Duodenal mucosa (tissue), 2 donors: ENCODE measurements at regions not wholly inside any gene's neighbourhood (a gene's known extent, or its start where the extent isn't known, plus 50 kb on each side); places are given as distances from the start of the nearest gene placed in this dataset.

ENCODE experiments used
- H3K27ac ChIP-seq: one replicate; pipeline ENCODE4 v1.7.0; 2013; ENCODE audit warnings: low read depth, low read length
- H3K27me3 ChIP-seq, 2 donors: one replicate each; pipeline ENCODE4 v1.7.0; 2013; ENCODE audit warnings: low read length in 2 of 2, control low read depth in 1 of 2; ENCODE audit not compliant: insufficient read depth in 2 of 2, control insufficient read depth in 1 of 2
- H3K36me3 ChIP-seq, 2 donors: one replicate each; pipeline ENCODE4 v1.7.0; 2013; ENCODE audit warnings: low read length in 2 of 2, control low read depth in 1 of 2; ENCODE audit not compliant: insufficient read depth in 2 of 2, control insufficient read depth in 1 of 2
- H3K4me1 ChIP-seq, 2 donors: one replicate each; pipeline ENCODE4 v1.7.0; 2013; ENCODE audit warnings: low read length in 2 of 2, control low read depth in 1 of 2; ENCODE audit not compliant: insufficient read depth in 2 of 2, control insufficient read depth in 1 of 2
- H3K4me3 ChIP-seq, 2 donors: one replicate each; pipeline ENCODE4 v1.7.0; 2013; ENCODE audit warnings: low read length in 2 of 2, low read depth in 1 of 2
- H3K9ac ChIP-seq, 2 donors: one replicate each; pipeline ENCODE4 v1.7.0; 2013; ENCODE audit warnings: low read length in 2 of 2, low read depth in 1 of 2
- H3K9me3 ChIP-seq, 2 donors: one replicate each; pipeline ENCODE4 v1.7.0; 2013; ENCODE audit warnings: low read length in 2 of 2, control low read depth in 1 of 2; ENCODE audit not compliant: control insufficient read depth in 1 of 2

GRCh38 chr3:80232760-80233159 is 465.0 kb upstream of the ROBO1 start:
- no peak overlapping the region for H3K27ac ChIP-seq
- no peaks in the 10 kb centered on the region for H3K9me3 ChIP-seq
- no peaks in the 10 kb centered on the region for H3K27me3 ChIP-seq
- H3K4me1 ChIP-seq: no peaks in the 10 kb centered on the region
- no peak overlapping the region for H3K4me3 ChIP-seq
- no peak overlapping the region for H3K9ac ChIP-seq
- H3K36me3 ChIP-seq: no peaks in the 10 kb centered on the region

GRCh38 chr3:80230962-80231361 is 463.2 kb upstream of the ROBO1 start:
- Histone ChIP-seq H3K4me3 (no peak overlapping the region), H3K36me3 (no peaks in the 10 kb centered on the region), H3K9me3 (no peaks in the 10 kb centered on the region), H3K27me3 (no peaks in the 10 kb centered on the region), H3K27ac (no peak overlapping the region), H3K9ac (no peak overlapping the region), H3K4me1 (no peaks in the 10 kb centered on the region)

GRCh38 chr3:80227216-80227615 is 459.4 kb upstream of the ROBO1 start:
- Histone ChIP-seq H3K36me3 (no peaks in the 10 kb centered on the region), H3K27ac (no peak overlapping the region), H3K4me1 (no peaks in the 10 kb centered on the region), H3K4me3 (no peak overlapping the region), H3K27me3 (no peaks in the 10 kb centered on the region), H3K9ac (no peak overlapping the region), H3K9me3 (no peaks in the 10 kb centered on the region)

DNA sequence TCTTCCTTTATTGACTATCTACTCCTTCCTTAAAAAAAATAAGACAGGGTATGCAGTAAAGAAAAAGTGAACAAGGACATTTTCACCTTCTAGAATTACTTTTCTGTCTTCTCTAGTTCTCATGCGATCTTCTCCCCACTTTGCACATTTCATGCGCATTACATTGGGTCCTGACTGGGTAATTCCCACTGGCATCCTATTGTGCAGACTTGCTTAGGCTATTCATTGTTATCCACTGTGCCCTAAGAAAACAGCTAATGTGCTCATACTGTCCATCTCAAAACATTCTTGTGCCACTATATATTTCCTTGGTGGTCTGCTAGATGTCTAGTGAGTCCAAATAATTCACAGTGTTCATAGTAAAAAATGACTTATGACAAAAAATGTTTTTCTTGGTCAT is 447.4 kb upstream of the ROBO1 start:
- Histone ChIP-seq H3K4me1 (no peaks in the 10 kb centered on the region), H3K36me3 (no peaks in the 10 kb centered on the region), H3K9ac (no peak overlapping the region), H3K9me3 (no peaks in the 10 kb centered on the region), H3K27ac (no peak overlapping the region), H3K4me3 (no peak overlapping the region), H3K27me3 (no peaks in the 10 kb centered on the region)

DNA sequence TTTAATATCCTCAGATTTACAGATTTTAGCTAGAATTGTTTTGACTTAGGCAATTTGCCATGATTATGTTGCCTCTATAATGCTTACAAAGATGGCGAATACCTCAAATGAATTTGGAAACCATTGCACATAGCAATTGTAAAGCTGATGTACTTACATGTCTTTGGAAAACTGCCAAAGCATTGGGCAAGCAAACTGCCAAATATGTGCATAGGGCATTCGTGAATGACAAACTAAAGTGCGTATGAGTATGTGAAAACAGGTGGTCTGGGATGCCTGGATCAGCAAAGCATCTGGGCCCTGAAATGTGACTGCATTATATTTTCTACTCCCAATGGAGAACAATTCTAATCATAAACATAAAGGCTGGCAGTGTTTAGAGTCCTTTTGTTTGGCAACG is 445.3 kb upstream of the ROBO1 start:
- Histone ChIP-seq H3K4me3 (no peak overlapping the region), H3K4me1 (no peaks in the 10 kb centered on the region), H3K36me3 (no peaks in the 10 kb centered on the region), H3K9ac (no peak overlapping the region), H3K27me3 (no peaks in the 10 kb centered on the region), H3K27ac (no peak overlapping the region), H3K9me3 (no peaks in the 10 kb centered on the region)

DNA sequence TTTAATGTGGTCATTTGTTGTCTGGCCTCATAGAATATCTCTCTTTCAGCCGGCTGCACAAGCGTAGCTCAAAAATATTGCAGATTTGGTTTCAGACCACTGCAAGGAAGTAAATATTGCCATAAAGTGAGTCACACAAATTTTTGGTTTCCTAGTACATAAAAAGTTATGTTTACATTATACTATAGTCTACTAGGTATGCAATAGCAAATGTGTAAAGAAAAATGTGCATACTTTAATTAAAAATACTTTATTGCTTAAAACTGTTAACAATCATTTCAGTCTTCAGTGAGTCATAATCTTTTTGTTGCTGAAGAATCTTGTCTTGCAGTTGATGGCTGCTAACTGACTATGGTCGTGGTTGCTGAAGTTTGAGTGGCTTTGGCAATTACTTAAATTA is 425.1 kb upstream of the ROBO1 start:
- H3K27me3 ChIP-seq: no peaks in the 10 kb centered on the region
- H3K4me3 ChIP-seq: no peak overlapping the region
- no peak overlapping the region for H3K9ac ChIP-seq
- no peaks in the 10 kb centered on the region for H3K36me3 ChIP-seq
- H3K4me1 ChIP-seq: no peaks in the 10 kb centered on the region
- no peaks in the 10 kb centered on the region for H3K9me3 ChIP-seq
- H3K27ac ChIP-seq: no peak overlapping the region

GRCh38 chr3:80190051-80190450 is 422.3 kb upstream of the ROBO1 start:
- Histone ChIP-seq H3K9ac (no peak overlapping the region), H3K9me3 (no peaks in the 10 kb centered on the region), H3K4me1 (no peaks in the 10 kb centered on the region), H3K27ac (no peak overlapping the region), H3K27me3 (no peaks in the 10 kb centered on the region), H3K36me3 (no peaks in the 10 kb centered on the region), H3K4me3 (no peak overlapping the region)

- H3K36me3 ChIP-seq: no peaks in the 10 kb centered on the region
Observed at GRCh38 chr3:80187981-80188380, 420.2 kb upstream of the ROBO1 start.

DNA sequence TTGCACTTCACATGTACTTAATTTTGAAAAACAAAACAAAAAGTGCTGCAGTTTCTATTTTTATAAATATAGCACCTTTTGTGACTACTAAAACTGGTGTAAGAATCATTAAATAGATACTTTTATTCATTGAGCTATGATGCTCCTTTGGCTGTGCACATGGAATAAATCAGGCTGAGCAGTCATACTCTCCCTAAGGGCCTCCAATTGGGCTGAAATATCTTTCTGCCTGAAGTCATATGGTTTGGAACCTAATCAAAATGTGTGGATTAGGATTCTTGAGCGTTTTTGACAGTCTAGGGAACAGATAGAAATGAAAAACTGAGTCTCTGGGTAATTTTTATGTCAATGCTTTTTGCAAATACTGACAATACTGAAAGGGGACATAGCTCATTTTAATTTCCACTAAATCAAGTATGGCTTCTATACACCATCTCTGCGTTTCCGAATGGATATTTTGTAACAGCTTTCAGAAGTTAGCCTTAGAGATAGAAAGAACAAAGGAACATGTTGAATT is 392.2 kb upstream of the ROBO1 start:
- H3K9me3 ChIP-seq: no peaks in the 10 kb centered on the region
- no peak overlapping the region for H3K9ac ChIP-seq
- no peaks in the 10 kb centered on the region for H3K27me3 ChIP-seq
- H3K36me3 ChIP-seq: no peaks in the 10 kb centered on the region
- H3K4me1 ChIP-seq: no peaks in the 10 kb centered on the region
- no peak overlapping the region for H3K4me3 ChIP-seq
- H3K27ac ChIP-seq: no peak overlapping the region

More at GRCh38 chr3:80187981-80188380, 420.2 kb upstream of the ROBO1 start:
- H3K27me3 ChIP-seq: no peaks in the 10 kb centered on the region
- no peak overlapping the region for H3K9ac ChIP-seq
- H3K4me1 ChIP-seq: no peaks in the 10 kb centered on the region
- no peak overlapping the region for H3K27ac ChIP-seq
- no peaks in the 10 kb centered on the region for H3K9me3 ChIP-seq
- H3K4me3 ChIP-seq: no peak overlapping the region

GRCh38 chr3:80158332-80158731 is 390.5 kb upstream of the ROBO1 start:
- Histone ChIP-seq H3K36me3 (no peaks in the 10 kb centered on the region), H3K9me3 (no peaks in the 10 kb centered on the region), H3K9ac (no peak overlapping the region), H3K27me3 (no peaks in the 10 kb centered on the region), H3K4me1 (no peaks in the 10 kb centered on the region), H3K27ac (no peak overlapping the region), H3K4me3 (no peak overlapping the region)

DNA sequence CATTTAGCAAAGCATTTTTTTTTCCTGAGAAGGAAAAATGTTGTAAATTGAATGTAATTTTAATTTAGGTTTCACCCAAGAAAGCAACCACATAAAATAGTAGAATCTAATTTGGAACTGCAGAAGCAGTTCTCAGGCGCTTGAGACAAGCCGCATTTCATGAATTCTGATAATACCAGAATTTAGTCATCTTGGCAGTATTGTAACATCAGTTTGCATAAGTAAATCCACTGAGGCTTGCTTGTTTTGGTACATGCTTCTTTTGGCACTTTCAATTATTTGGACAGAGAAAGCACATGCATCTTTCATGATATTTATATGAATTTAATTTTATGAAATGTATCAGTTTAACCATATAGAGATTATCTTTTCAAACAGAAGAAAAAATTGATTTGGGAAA is 389.7 kb upstream of the ROBO1 start:
- Histone ChIP-seq H3K4me3 (no peak overlapping the region), H3K9me3 (no peaks in the 10 kb centered on the region), H3K27ac (no peak overlapping the region), H3K36me3 (no peaks in the 10 kb centered on the region), H3K27me3 (no peaks in the 10 kb centered on the region), H3K4me1 (no peaks in the 10 kb centered on the region), H3K9ac (no peak overlapping the region)
